ENCODE measurements at regions not wholly inside any gene's neighbourhood (a gene's known extent, or its start where the extent isn't known, plus 50 kb on each side); places are given as distances from the start of the nearest gene placed in this dataset.

DNA sequence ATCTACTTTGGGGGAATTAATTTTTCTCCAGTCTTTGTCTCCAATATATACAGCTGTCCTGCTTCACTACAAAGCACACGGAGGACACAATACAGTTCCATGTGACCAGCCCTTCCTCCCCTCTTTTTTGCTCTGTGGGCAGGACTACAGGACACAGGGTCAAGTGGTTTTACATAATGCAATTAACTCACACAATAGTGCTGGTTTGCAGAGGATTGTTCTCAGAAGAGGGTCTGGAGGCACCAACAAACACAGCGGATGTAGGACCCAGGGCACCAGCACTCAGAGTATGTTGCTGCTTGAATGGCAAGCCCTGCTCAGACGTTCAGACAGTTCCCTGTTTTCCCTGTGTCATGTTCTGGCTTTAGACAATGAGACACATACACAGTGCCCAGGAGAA lies 52.0 kb upstream of the NPTX2 start:
- POLR2A ChIA-PET, result no interaction called here
- H3K27ac Mint-ChIP-seq, result no peak overlapping the region
- H3K36me3 Mint-ChIP-seq, result no peaks in the 10 kb centered on the region
- intact Hi-C loops (cut with micrococcal nuclease), result no loop called here
- DNase-seq, result no peak
- H3K27me3 Mint-ChIP-seq, result peaks cover 5% of the 10 kb centered on the region
- CTCF ChIA-PET, result no interaction called here
- H3K9me3 Mint-ChIP-seq, result peaks cover 13% of the 10 kb centered on the region
- H3K4me1 Mint-ChIP-seq (ENCODE audit: low read depth), result no peaks in the 10 kb centered on the region
- no peak overlapping the region for H3K4me3 Mint-ChIP-seq

DNA sequence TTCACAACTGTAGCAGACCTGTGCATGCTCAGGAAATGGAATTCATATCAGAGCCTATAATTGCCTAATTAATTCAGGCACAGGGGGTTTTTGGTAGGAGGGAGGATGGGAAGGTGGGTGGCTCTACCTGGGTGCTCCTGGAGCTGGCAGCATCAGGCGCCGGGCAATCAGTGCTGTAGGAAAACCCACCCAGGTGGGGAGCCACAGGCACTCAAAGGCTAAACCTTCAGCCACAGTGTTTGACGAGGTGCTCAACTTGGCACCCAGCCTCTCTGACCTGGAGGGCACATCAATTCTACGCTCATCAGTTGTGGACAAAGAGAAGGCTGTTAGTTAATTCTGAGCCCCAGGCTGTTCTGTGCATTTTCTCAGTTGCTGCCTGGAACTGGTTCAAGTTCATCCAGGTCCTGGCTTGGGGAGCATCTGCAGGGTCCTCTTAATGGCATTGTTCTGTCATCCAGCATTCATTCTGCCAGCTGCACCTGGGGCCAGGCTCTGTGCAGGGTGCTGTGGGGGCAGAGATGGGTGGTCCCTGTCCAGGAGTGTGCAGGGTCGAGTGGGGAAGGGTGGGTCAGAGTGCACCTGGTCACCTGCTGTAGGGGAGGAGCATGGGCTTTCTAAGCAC lies 54.1 kb upstream of the NPTX2 start:
- ChIA-PET CTCF (no interaction called here), POLR2A (no interaction called here)
- peaks cover 5% of the 10 kb centered on the region for H3K27me3 Mint-ChIP-seq
- H3K4me3 Mint-ChIP-seq, result no peak overlapping the region
- no peak for DNase-seq
- intact Hi-C loops (cut with micrococcal nuclease), result no loop called here
- H3K9me3 Mint-ChIP-seq, result peaks cover 13% of the 10 kb centered on the region
- H3K36me3 Mint-ChIP-seq, result no peaks in the 10 kb centered on the region
- no peaks in the 10 kb centered on the region for H3K4me1 Mint-ChIP-seq (ENCODE audit: low read depth)
- H3K27ac Mint-ChIP-seq, result no peak overlapping the region

GRCh38 chr7:98562381-98562823 lies 54.7 kb upstream of the NPTX2 start:
- Mint-ChIP-seq H3K36me3 (no peaks in the 10 kb centered on the region), H3K4me1 (ENCODE audit: low read depth) (no peaks in the 10 kb centered on the region), H3K27me3 (peaks cover 5% of the 10 kb centered on the region), H3K4me3 (no peak overlapping the region), H3K27ac (no peak overlapping the region), H3K9me3 (peaks cover 13% of the 10 kb centered on the region)
- no peak for DNase-seq
- ChIA-PET CTCF (no interaction called here), POLR2A (no interaction called here)
- intact Hi-C loops (cut with micrococcal nuclease), result no loop called here

DNA sequence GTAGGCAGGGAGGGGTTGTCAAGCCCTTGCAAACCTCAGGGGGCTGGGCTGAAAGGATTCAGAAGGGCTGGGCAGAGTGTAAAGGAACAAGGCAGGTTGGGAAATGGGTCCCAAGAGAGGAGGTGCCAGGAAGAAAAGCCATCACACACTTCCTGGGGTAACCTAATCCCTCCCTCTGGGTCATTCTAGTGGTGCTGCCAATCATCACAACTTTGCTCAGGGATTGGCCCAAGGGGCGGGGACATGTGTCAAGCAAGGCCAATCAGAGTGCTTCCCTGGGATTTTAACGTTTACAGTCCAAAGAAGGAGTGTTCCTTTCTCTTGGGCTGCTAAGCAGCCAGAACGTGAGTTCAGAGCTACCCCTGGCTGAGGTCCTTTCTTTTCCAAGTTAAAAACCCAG lies 57.1 kb upstream of the NPTX2 start:
- DNase-seq, result no peak
- intact Hi-C loops (cut with micrococcal nuclease), result no loop called here
- Mint-ChIP-seq H3K27ac (no peak overlapping the region), H3K9me3 (peaks cover 9% of the 10 kb centered on the region), H3K36me3 (no peaks in the 10 kb centered on the region), H3K4me3 (no peak overlapping the region), H3K4me1 (ENCODE audit: low read depth) (no peaks in the 10 kb centered on the region), H3K27me3 (peaks cover 3% of the 10 kb centered on the region)
- ChIA-PET CTCF (no interaction called here), POLR2A (no interaction called here)

DNA sequence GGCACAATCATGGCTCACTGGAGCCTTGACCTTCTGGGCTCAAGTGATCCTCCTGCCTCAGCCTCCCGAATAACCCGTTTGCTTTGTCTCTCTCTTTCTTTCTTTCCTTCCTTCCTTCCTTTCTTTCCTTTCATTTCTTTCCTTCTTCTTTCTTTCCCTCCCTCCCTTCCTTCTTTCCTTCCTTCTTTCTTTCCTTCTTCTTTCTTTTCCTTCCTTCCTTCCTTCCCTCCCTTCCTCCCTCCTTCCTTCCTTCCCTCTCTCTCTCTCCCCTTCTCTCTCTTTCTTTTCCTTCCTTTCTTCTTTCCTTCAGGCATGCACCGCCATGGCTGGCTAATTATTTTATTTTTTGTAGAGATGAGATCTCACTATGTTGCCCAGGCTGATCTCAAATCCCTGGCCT lies 57.9 kb upstream of the NPTX2 start:
- POLR2A ChIA-PET, result no interaction called here
- intact Hi-C loops (cut with micrococcal nuclease), result no loop called here
- Mint-ChIP-seq H3K9me3 (peaks cover 4% of the 10 kb centered on the region), H3K36me3 (no peaks in the 10 kb centered on the region), H3K27ac (no peak overlapping the region), H3K4me1 (ENCODE audit: low read depth) (no peaks in the 10 kb centered on the region), H3K27me3 (peaks cover 3% of the 10 kb centered on the region), H3K4me3 (no peak overlapping the region)
- DNase-seq, result no peak
- CTCF ChIA-PET, result no interaction called here

GRCh38 chr7:98557538-98558031 lies 59.5 kb upstream of the NPTX2 start:
- peaks cover 4% of the 10 kb centered on the region for H3K9me3 Mint-ChIP-seq
- no peaks in the 10 kb centered on the region for H3K36me3 Mint-ChIP-seq
- intact Hi-C loops (cut with micrococcal nuclease), result no loop called here
- no peak overlapping the region for H3K27ac Mint-ChIP-seq
- H3K4me3 Mint-ChIP-seq, result no peak overlapping the region
- ChIA-PET CTCF (no interaction called here), POLR2A (no interaction called here)
- DNase-seq, result no peak
- no peaks in the 10 kb centered on the region for H3K4me1 Mint-ChIP-seq (ENCODE audit: low read depth)
- H3K27me3 Mint-ChIP-seq, result peaks cover 2% of the 10 kb centered on the region

DNA sequence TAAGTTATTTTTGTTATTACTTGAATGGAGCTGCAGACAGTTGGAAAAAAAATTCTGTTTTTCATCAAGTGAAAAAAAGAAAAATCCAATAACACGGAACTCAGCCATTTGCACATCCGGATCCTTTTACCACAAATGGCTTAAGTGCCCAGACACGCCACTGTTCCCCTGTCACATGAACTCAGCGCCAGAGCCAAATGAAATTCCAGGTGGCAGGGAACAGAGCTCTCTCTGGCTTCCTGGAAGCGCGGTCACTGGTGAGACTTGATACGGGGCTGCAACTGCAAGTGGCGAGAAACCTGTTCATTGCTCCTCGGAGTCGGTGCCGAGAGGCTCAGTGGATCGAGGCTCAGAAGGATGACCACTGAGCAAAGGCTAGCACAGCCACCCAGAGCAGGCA lies 60.8 kb upstream of the NPTX2 start:
- Mint-ChIP-seq H3K9me3 (peaks cover 17% of the 10 kb centered on the region), H3K36me3 (no peaks in the 10 kb centered on the region), H3K27ac (no peak overlapping the region), H3K27me3 (peaks cover 2% of the 10 kb centered on the region), H3K4me3 (no peak overlapping the region), H3K4me1 (ENCODE audit: low read depth) (no peaks in the 10 kb centered on the region)
- no peak for DNase-seq
- CTCF ChIA-PET, result no interaction called here
- intact Hi-C loops (cut with micrococcal nuclease), result no loop called here
- POLR2A ChIA-PET, result no interaction called here

DNA sequence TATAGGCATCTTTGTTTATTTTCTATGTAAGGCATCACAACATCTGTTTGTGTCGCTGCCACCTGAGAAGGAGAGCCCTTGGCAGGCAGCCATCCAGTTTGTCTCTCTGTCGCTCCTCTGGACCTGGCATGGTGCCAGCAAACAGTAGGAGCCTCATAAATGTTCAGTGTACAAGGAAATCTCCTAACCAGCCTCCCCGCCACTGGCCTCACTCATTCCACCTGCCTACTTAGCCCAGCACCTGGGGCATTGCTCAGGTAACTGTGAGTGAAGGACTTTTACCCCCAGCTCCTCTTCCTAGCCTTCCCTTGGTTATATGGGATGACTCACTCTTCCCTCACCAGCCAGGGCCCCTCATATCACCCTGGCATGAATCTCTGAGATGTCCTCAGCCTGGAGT lies 61.7 kb upstream of the NPTX2 start:
- Mint-ChIP-seq H3K4me3 (no peak overlapping the region), H3K27me3 (peaks cover 2% of the 10 kb centered on the region), H3K36me3 (no peaks in the 10 kb centered on the region), H3K4me1 (ENCODE audit: low read depth) (no peaks in the 10 kb centered on the region), H3K9me3 (peaks cover 17% of the 10 kb centered on the region), H3K27ac (no peak overlapping the region)
- intact Hi-C loops (cut with micrococcal nuclease), result no loop called here
- no peak for DNase-seq
- CTCF ChIA-PET, result no interaction called here
- POLR2A ChIA-PET, result no interaction called here

- H3K36me3 Mint-ChIP-seq, result no peaks in the 10 kb centered on the region
- H3K27ac Mint-ChIP-seq, result no peak overlapping the region
- H3K9me3 Mint-ChIP-seq, result peaks cover 17% of the 10 kb centered on the region
- no peak for DNase-seq
- POLR2A ChIA-PET, result no interaction called here
- H3K4me3 Mint-ChIP-seq, result no peak overlapping the region
- peaks cover 2% of the 10 kb centered on the region for H3K27me3 Mint-ChIP-seq
- CTCF ChIA-PET, result no interaction called here
- no peaks in the 10 kb centered on the region for H3K4me1 Mint-ChIP-seq (ENCODE audit: low read depth)
- intact Hi-C loops (cut with micrococcal nuclease), result no loop called here
These were observed 63.4 kb upstream of the NPTX2 start for GRCh38 chr7:98553666-98554065.

DNA sequence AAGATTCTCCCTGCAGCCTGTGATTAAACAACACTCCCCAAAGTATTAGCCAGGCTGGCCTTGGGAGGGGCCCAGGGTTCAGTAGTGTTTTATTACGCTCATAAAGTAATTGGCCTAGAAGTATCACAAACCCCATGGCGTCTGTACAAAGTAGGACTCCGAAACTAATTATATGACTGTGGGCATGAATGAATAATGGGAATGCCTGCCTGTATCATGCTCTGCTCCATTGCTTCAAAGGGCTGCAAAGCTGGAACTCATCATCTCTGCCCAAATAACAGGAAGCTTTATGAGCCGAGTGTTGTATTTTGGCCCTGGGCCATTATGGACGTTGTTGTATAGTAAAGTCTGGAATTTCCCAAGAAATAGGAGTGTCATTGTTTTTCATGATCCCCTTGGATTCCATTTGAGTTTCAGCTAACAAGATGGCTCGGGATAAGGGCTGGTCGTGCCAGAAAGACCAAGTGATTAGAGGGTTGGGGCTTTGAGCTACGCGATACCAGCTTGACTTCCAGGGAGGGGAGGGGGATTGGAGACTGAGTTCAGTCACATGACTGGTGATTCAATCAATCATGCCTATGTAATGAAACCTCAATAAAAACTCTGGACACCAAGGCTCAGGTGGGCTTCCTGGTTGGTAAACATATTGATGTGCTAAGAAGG lies 65.3 kb upstream of the NPTX2 start:
- peaks cover 2% of the 10 kb centered on the region for H3K27me3 Mint-ChIP-seq
- ChIA-PET POLR2A (no interaction called here), CTCF (no interaction called here)
- peaks cover 17% of the 10 kb centered on the region for H3K9me3 Mint-ChIP-seq
- intact Hi-C loops (cut with micrococcal nuclease), result no loop called here
- no peaks in the 10 kb centered on the region for H3K36me3 Mint-ChIP-seq
- H3K4me1 Mint-ChIP-seq (ENCODE audit: low read depth), result no peaks in the 10 kb centered on the region
- no peak for DNase-seq
- no peak overlapping the region for H3K4me3 Mint-ChIP-seq
- no peak overlapping the region for H3K27ac Mint-ChIP-seq

- Mint-ChIP-seq H3K27me3 (no peaks in the 10 kb centered on the region), H3K27ac (no peak overlapping the region), H3K36me3 (no peaks in the 10 kb centered on the region), H3K9me3 (peaks cover 17% of the 10 kb centered on the region), H3K4me3 (no peak overlapping the region), H3K4me1 (ENCODE audit: low read depth) (no peaks in the 10 kb centered on the region)
- DNase-seq, result no peak
- ChIA-PET CTCF (no interaction called here), POLR2A (no interaction called here)
- intact Hi-C loops (cut with micrococcal nuclease), result no loop called here
These were observed 68.1 kb upstream of the NPTX2 start for GRCh38 chr7:98548971-98549370.

DNA sequence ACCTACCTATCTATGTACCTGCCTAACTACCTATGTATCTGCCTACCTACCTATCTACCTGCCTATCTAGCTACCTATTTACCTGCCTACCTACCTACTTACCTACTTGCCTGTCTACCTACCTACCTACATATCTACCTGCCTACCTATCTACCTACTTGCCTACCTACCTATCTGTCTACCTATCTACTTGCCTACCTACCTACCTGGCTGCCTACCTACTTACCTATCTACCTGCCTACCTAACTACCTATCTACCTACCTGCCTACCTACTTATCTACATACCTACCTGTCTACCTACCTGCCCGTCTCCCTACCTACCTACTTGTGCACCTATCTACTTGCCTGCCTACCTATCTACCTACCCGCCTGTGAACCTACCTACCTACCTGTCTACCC lies 68.7 kb upstream of the NPTX2 start:
- no peaks in the 10 kb centered on the region for H3K4me1 Mint-ChIP-seq (ENCODE audit: low read depth)
- intact Hi-C loops (cut with micrococcal nuclease), result no loop called here
- no peak overlapping the region for H3K27ac Mint-ChIP-seq
- ChIA-PET CTCF (no interaction called here), POLR2A (no interaction called here)
- peaks cover 14% of the 10 kb centered on the region for H3K9me3 Mint-ChIP-seq
- no peaks in the 10 kb centered on the region for H3K36me3 Mint-ChIP-seq
- H3K27me3 Mint-ChIP-seq, result no peaks in the 10 kb centered on the region
- DNase-seq, result no peak
- H3K4me3 Mint-ChIP-seq, result no peak overlapping the region

DNA sequence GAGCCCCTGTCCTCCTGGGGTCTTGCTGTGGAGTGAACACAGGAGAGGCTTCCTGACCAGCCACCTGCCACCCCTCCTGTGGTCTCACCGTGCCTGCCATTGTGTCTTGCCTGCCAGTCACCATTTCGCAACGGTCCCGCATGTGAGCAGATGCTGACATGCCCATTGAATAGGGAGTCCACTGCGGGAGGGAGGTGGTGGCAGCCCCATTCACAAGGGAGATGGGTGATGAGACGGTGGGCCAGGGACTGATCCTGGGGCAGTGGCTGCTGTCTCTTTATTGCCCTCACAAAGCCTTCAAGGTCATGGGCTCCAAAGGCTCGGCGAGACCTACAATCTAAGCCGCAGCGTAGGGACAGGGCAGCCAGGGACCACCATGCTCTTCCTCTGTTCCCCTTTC lies 76.0 kb upstream of the NPTX2 start:
- H3K27ac Mint-ChIP-seq, result no peak overlapping the region
- no peaks in the 10 kb centered on the region for H3K36me3 Mint-ChIP-seq
- ChIA-PET POLR2A (no interaction called here), CTCF (no interaction called here)
- no peaks in the 10 kb centered on the region for H3K4me1 Mint-ChIP-seq (ENCODE audit: low read depth)
- no peak overlapping the region for H3K4me3 Mint-ChIP-seq
- peaks cover 2% of the 10 kb centered on the region for H3K9me3 Mint-ChIP-seq
- no peak for DNase-seq
- intact Hi-C loops (cut with micrococcal nuclease), result no loop called here
- no peaks in the 10 kb centered on the region for H3K27me3 Mint-ChIP-seq

Data from activated CD4-positive, alpha-beta memory T cell treated with anti-CD3 and anti-CD28 coated beads for 36 hours (primary cell).